Naive thymus-derived CD8-positive, alpha-beta T cell (primary cell): ENCODE measurements at regions not wholly inside any gene's neighbourhood (a gene's known extent, or its start where the extent isn't known, plus 50 kb on each side); places are given as distances from the start of the nearest gene placed in this dataset.

Experiments
- ATAC-seq, 2 donors: fragments of 150-1000 bp; cut with Tn5 transposase in 1 of 2; sonication (Bioruptor Pico), chemical (Tn5 transposase) in 1 of 2; 1 replicate in 1 of 2; 2 replicates in 1 of 2; pipeline ENCODE4 v1.10.0; 2021; ENCODE audit warnings: mild to moderate bottlenecking in 2 of 2, moderate library complexity in 2 of 2
- POLR2A ChIA-PET: fragments of 350-600 bp; sonication (Branson Sonifier 250); formaldehyde crosslinking; loops from one replicate; lab custom pipeline; 2021; ENCODE audit warnings: antibody characterized with exemption; lab: Charles Lee
- DNase-seq, 10 donors: peaks; one replicate each; pipeline versions ENCODE4 v3.0.0 to v3.0.0-alpha.2; 2020 to 2022
- H3K27ac Mint-ChIP-seq, 10 donors: one replicate each; pipeline ENCODE4 v1.8.0; 2020 to 2022; ENCODE audit warnings: mild to moderate bottlenecking in 10 of 10, mixed read lengths in 10 of 10, moderate library complexity in 4 of 10, inconsistent platforms in 1 of 10
- H3K27me3 Mint-ChIP-seq, 5 donors: one replicate each; pipeline ENCODE4 v1.8.0; 2021 to 2022; ENCODE audit warnings: mixed read lengths in 5 of 5
- H3K36me3 Mint-ChIP-seq, 3 donors: one replicate each; pipeline ENCODE4 v1.8.0; 2020 to 2022; ENCODE audit warnings: mixed read lengths in 3 of 3, mild to moderate bottlenecking in 2 of 3, inconsistent platforms in 1 of 3
- H3K4me1 Mint-ChIP-seq, 4 donors: one replicate each; pipeline ENCODE4 v1.8.0; 2021 to 2022; ENCODE audit warnings: mixed read lengths in 4 of 4
- H3K4me3 Mint-ChIP-seq, 10 donors: one replicate each; pipeline ENCODE4 v1.8.0; 2020 to 2022; ENCODE audit warnings: mild to moderate bottlenecking in 10 of 10, mixed read lengths in 10 of 10, moderate library complexity in 6 of 10, inconsistent platforms in 1 of 10
- H3K9me3 Mint-ChIP-seq, 9 donors: one replicate each; pipeline ENCODE4 v1.8.0; 2020 to 2022; ENCODE audit warnings: mixed read lengths in 9 of 9, mild to moderate bottlenecking in 3 of 9, inconsistent platforms in 1 of 9, moderate library complexity in 1 of 9

- no peak for DNase-seq
- Mint-ChIP-seq H3K9me3 (peaks cover 0 to 10% (median 2%) of the 10 kb centered on the region in 9 donors), H3K27me3 (peaks cover 0 to 1% (median 0%) of the 10 kb centered on the region in 5 donors), H3K4me1 (no peaks in the 10 kb centered on the region), H3K36me3 (no peaks in the 10 kb centered on the region), H3K4me3 (no peak overlapping the region), H3K27ac (no peak overlapping the region)
- POLR2A ChIA-PET = no interaction called here
- ATAC-seq = no peak
These were observed 265.0 kb upstream of the FAM174A start for GRCh38 chr5:100270023-100270771.

DNA sequence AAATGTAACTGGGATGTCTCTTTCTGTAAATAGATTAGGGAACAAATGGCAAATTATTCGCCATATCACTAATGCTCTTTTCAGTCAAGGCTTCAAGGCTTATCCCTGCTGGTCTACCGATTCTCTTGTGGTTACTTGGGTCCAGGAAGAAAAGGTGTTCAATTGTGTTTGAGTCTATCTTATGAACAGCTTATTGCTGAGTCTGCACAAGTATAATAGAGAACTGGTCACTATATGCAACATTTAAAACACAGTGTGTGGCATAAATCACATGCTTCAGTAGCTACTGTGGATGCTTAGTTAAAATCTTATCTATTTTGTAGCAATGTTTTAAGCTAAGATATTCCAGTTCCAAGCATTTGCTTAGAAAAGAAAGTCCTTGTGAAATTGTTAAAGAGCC, 274.2 kb upstream of the FAM174A start:
- Mint-ChIP-seq H3K27me3 (peaks cover 0 to 5% (median 0%) of the 10 kb centered on the region in 5 donors), H3K9me3 (peaks cover 0 to 8% (median 0%) of the 10 kb centered on the region in 9 donors), H3K4me1 (no peaks in the 10 kb centered on the region), H3K4me3 (no peak overlapping the region), H3K36me3 (no peaks in the 10 kb centered on the region), H3K27ac (no peak overlapping the region)
- ATAC-seq = no peak
- no peak for DNase-seq
- POLR2A ChIA-PET = no interaction called here

DNA sequence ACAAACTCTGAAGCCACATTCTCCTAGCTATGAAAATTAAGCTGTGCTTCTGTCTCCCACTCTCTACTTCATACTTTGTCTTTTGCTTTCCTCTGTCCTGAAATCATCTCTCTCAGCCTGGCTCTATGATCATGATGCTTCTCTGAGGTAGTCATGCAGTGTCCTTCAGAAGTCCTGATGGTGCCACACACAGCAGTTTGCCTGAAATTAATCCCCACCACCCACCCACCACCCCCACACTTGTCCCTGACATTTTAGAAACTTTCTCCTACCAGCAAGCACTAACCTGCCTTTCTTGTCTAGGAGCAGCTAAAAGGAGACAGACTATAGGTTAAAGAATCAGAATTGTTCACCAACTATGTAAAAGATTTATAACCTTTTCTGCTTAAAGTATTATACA, 282.2 kb upstream of the FAM174A start:
- H3K27me3 Mint-ChIP-seq = peaks cover 0 to 3% (median 0%) of the 10 kb centered on the region in 5 donors
- no peak overlapping the region for H3K27ac Mint-ChIP-seq
- ATAC-seq = no peak
- H3K36me3 Mint-ChIP-seq = no peaks in the 10 kb centered on the region
- no peak for DNase-seq
- no peaks in the 10 kb centered on the region for H3K4me1 Mint-ChIP-seq
- H3K4me3 Mint-ChIP-seq = no peak overlapping the region
- POLR2A ChIA-PET = no interaction called here
- H3K9me3 Mint-ChIP-seq = peaks cover 0 to 14% (median 0%) of the 10 kb centered on the region in 9 donors

- Mint-ChIP-seq H3K9me3 (peaks cover 0 to 14% (median 0%) of the 10 kb centered on the region in 9 donors), H3K27me3 (peaks cover 0 to 2% (median 0%) of the 10 kb centered on the region in 5 donors), H3K36me3 (no peaks in the 10 kb centered on the region), H3K27ac (no peak overlapping the region), H3K4me3 (no peak overlapping the region), H3K4me1 (no peaks in the 10 kb centered on the region)
- ATAC-seq = no peak
- no peak for DNase-seq
- POLR2A ChIA-PET = no interaction called here
These were observed 283.1 kb upstream of the FAM174A start for GRCh38 chr5:100252037-100252436.

- H3K27ac Mint-ChIP-seq = no peak overlapping the region
- H3K36me3 Mint-ChIP-seq = no peaks in the 10 kb centered on the region
- peaks cover 0 to 2% (median 0%) of the 10 kb centered on the region in 5 donors for H3K27me3 Mint-ChIP-seq
- H3K4me1 Mint-ChIP-seq = no peaks in the 10 kb centered on the region
- peaks cover 0 to 14% (median 0%) of the 10 kb centered on the region in 9 donors for H3K9me3 Mint-ChIP-seq
- DNase-seq (no peak), ATAC-seq (no peak)
- H3K4me3 Mint-ChIP-seq = no peak overlapping the region
- POLR2A ChIA-PET = no interaction called here
These were observed 285.3 kb upstream of the FAM174A start for GRCh38 chr5:100249884-100250269.

- H3K27me3 Mint-ChIP-seq = peaks cover 0 to 2% (median 0%) of the 10 kb centered on the region in 5 donors
- H3K4me1 Mint-ChIP-seq = no peaks in the 10 kb centered on the region
- H3K9me3 Mint-ChIP-seq = peaks cover 0 to 14% (median 0%) of the 10 kb centered on the region in 9 donors
- ATAC-seq (no peak), DNase-seq (no peak)
- H3K4me3 Mint-ChIP-seq = no peak overlapping the region
- POLR2A ChIA-PET = no interaction called here
- H3K36me3 Mint-ChIP-seq = no peaks in the 10 kb centered on the region
- no peak overlapping the region for H3K27ac Mint-ChIP-seq
These were observed 285.8 kb upstream of the FAM174A start for GRCh38 chr5:100249211-100249883.

DNA sequence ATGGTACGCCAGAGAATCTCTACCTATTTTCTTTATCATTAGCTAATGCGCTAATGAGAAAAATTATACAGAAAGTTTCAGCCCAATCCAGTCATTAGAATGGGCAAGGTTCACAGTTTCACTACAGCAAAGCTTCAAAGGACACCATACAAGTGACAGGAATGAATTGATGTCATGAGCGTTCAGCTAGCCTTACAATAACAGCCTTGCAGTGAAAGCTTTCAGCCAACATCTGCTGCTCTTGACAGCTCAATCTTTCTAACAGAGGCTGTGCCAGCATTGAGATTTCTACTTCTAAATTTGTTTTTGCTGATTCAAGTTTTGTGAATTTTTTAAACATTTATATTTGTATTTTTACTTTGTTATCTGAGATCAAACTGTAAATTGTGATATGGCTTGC, 302.4 kb upstream of the FAM174A start:
- H3K4me1 Mint-ChIP-seq = no peaks in the 10 kb centered on the region
- ATAC-seq (no peak), DNase-seq (no peak)
- peaks cover 5 to 31% (median 14%) of the 10 kb centered on the region in 9 donors for H3K9me3 Mint-ChIP-seq
- no peak overlapping the region for H3K4me3 Mint-ChIP-seq
- H3K36me3 Mint-ChIP-seq = no peaks in the 10 kb centered on the region
- no peaks in the 10 kb centered on the region for H3K27me3 Mint-ChIP-seq
- POLR2A ChIA-PET = no interaction called here
- no peak overlapping the region for H3K27ac Mint-ChIP-seq

- H3K4me1 Mint-ChIP-seq = no peaks in the 10 kb centered on the region
- DNase-seq (no peak), ATAC-seq (no peak)
- POLR2A ChIA-PET = no interaction called here
- H3K9me3 Mint-ChIP-seq = peaks cover 0 to 23% (median 2%) of the 10 kb centered on the region in 9 donors
- no peaks in the 10 kb centered on the region for H3K36me3 Mint-ChIP-seq
- no peak overlapping the region for H3K27ac Mint-ChIP-seq
- H3K4me3 Mint-ChIP-seq = no peak overlapping the region
- no peaks in the 10 kb centered on the region for H3K27me3 Mint-ChIP-seq
These were observed 346.4 kb upstream of the FAM174A start for GRCh38 chr5:100188778-100189177.

DNA sequence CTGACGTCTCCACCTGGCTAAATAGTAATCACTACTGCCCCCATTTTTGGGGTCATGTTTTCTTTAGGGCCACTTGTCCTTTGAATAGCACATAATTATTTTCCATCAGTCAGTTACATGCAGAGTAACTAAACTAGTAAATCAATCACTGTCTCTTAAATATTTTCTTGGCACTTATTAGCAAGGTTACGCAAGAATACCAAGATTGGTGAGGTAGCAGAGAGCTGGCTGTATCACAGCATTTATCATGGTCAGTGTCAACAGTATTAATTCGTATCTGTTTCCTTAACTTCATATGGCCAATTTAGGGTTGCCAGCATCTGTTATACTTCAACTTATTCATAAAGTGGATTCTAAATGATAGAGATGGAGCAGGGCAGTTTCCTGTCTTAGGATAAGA, 346.8 kb upstream of the FAM174A start:
- DNase-seq (no peak), ATAC-seq (no peak)
- Mint-ChIP-seq H3K36me3 (no peaks in the 10 kb centered on the region), H3K9me3 (peaks cover 0 to 20% (median 2%) of the 10 kb centered on the region in 9 donors), H3K27me3 (no peaks in the 10 kb centered on the region), H3K4me3 (no peak overlapping the region), H3K27ac (no peak overlapping the region), H3K4me1 (no peaks in the 10 kb centered on the region)
- POLR2A ChIA-PET = no interaction called here

GRCh38 chr5:100186181-100186580, 349.0 kb upstream of the FAM174A start:
- Mint-ChIP-seq H3K27ac (no peak overlapping the region), H3K27me3 (no peaks in the 10 kb centered on the region), H3K36me3 (no peaks in the 10 kb centered on the region), H3K4me3 (no peak overlapping the region), H3K4me1 (no peaks in the 10 kb centered on the region), H3K9me3 (peaks cover 0 to 9% (median 0%) of the 10 kb centered on the region in 9 donors)
- POLR2A ChIA-PET = no interaction called here
- DNase-seq (no peak), ATAC-seq (no peak)

DNA sequence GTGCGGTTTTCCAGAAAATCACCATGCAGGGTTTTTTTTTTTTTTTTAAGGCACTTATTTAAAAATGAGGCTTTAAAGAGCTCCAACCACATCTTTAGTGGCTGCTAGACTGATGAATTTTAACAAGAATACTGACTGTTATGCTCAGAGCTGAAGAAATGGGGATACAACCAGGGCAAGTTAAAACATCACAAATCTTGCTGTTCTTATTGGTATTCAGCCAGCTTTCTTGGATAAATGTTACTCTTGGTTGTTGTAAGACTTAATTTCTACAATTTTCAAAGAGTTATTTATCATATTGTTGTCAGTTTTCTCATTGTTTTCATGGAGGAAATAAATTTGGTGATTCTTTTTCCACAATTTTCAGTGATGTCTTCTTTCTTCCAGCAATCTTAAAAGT, 352.8 kb upstream of the FAM174A start:
- no peak for ATAC-seq
- DNase-seq = no peak
- Mint-ChIP-seq H3K4me3 (no peak overlapping the region), H3K9me3 (peaks cover 0 to 9% (median 2%) of the 10 kb centered on the region in 9 donors), H3K27ac (no peak overlapping the region), H3K36me3 (no peaks in the 10 kb centered on the region), H3K4me1 (no peaks in the 10 kb centered on the region), H3K27me3 (no peaks in the 10 kb centered on the region)
- POLR2A ChIA-PET = no interaction called here

DNA sequence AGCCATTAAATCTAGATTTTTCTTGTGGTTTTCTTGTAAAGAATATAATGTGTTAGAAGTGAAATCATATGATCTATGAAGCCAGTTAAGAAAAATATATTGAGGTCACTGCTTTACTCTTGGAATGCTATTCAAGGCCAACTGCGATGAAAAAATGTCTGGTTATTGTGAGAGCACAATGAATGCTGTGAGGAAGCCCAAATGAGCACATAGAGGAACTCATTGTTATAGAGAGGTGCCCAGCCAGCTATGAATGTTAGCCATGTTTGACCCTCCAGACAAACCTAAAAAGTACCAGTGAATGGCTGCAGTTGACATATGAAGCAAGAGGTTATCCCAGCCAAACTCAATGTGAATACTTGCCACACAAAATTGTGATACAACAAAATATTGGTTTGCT, 359.8 kb upstream of the FAM174A start:
- POLR2A ChIA-PET = no interaction called here
- no peaks in the 10 kb centered on the region for H3K36me3 Mint-ChIP-seq
- H3K4me3 Mint-ChIP-seq = no peak overlapping the region
- ATAC-seq = no peak
- H3K9me3 Mint-ChIP-seq = peaks cover 0 to 10% (median 0%) of the 10 kb centered on the region in 9 donors
- DNase-seq = no peak
- H3K27ac Mint-ChIP-seq = no peak overlapping the region
- no peaks in the 10 kb centered on the region for H3K27me3 Mint-ChIP-seq
- no peaks in the 10 kb centered on the region for H3K4me1 Mint-ChIP-seq

GRCh38 chr5:100165309-100165708, 369.9 kb upstream of the FAM174A start:
- Mint-ChIP-seq H3K36me3 (no peaks in the 10 kb centered on the region), H3K27me3 (no peaks in the 10 kb centered on the region), H3K9me3 (peaks cover 2 to 10% (median 6%) of the 10 kb centered on the region in 9 donors), H3K4me3 (no peak overlapping the region), H3K27ac (no peak overlapping the region), H3K4me1 (no peaks in the 10 kb centered on the region)
- POLR2A ChIA-PET = no interaction called here
- ATAC-seq (no peak), DNase-seq (no peak)
